Skeletal muscle satellite cell (primary cell): ENCODE measurements at regions not wholly inside any gene's neighbourhood (a gene's known extent, or its start where the extent isn't known, plus 50 kb on each side); places are given as distances from the start of the nearest gene placed in this dataset.
"Not testable (repeated sequence)": the region's sequence is repeated elsewhere in the genome, so short reads cannot be mapped to it uniquely, and the experiment has no call there.

Experiments
- H3K27me3 ChIP-seq: 2 replicates; pipeline ENCODE4 v1.7.0; 2013; ENCODE audit warnings: low read length; ENCODE audit not compliant: control insufficient read depth, insufficient read depth
- H3K36me3 ChIP-seq: 2 replicates; pipeline ENCODE4 v1.7.0; 2013; ENCODE audit warnings: mild to moderate bottlenecking, control low read depth, low read length; ENCODE audit not compliant: insufficient read depth
- H3K4me1 ChIP-seq: 2 replicates; pipeline ENCODE4 v1.7.0; 2013; ENCODE audit warnings: low read length; ENCODE audit not compliant: control insufficient read depth, insufficient read depth
- H3K4me2 ChIP-seq: 2 replicates; pipeline ENCODE4 v1.7.0; 2013; ENCODE audit warnings: mild to moderate bottlenecking, low read length
- H3K4me3 ChIP-seq: 2 replicates; pipeline ENCODE4 v1.7.0; 2013; ENCODE audit warnings: low read length
- H3K9ac ChIP-seq: 2 replicates; pipeline ENCODE4 v1.7.0; 2013; ENCODE audit warnings: mild to moderate bottlenecking, low read depth, low read length, moderate library complexity
- H3K9me3 ChIP-seq: replicated peaks from 2 replicates; pipeline ENCODE4 v1.7.0; 2013; ENCODE audit warnings: mild to moderate bottlenecking, control low read depth, low read length

DNA sequence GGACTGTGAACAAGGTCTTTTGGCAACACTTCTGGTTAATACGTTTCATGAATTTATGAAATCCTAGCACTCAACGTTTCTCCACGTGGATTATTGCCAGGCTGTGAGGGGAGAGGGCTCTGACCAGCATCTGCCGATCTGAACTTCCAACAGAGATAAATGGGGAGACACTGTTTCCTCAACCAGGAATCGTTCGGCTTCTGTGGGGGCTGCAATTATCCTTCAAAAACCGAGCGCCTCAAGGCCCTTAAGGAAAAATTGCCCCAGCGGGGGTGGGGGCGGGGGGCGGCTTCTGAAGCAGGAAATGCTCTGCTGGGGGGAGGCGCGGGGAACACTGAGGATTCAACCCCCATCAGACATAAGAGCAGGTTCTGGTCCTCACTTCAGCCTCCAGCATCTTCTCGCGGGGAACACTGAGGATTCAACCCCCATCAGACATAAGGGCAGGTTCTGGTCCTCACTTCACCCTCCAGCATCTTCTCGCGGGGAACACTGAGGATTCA lies 155.6 kb downstream of the BRD1 start:
- H3K4me2 ChIP-seq = no peak overlapping the region
- H3K9me3 ChIP-seq = peaks cover 6% of the 10 kb centered on the region
- H3K27me3 ChIP-seq = peaks cover 11% of the 10 kb centered on the region

GRCh38 chr22:49671331-49672013 lies 156.2 kb downstream of the BRD1 start:
- no peaks in the 10 kb centered on the region for H3K36me3 ChIP-seq
- no peak overlapping the region for H3K4me3 ChIP-seq
- H3K4me1 ChIP-seq = no peaks in the 10 kb centered on the region
- peaks cover 6% of the 10 kb centered on the region for H3K9me3 ChIP-seq
- no peak overlapping the region for H3K4me2 ChIP-seq
- H3K27me3 ChIP-seq = peaks cover 11% of the 10 kb centered on the region
- no peak overlapping the region for H3K9ac ChIP-seq

More for the DNA sequence above, 155.6 kb downstream of the BRD1 start:
- Histone ChIP-seq H3K4me1 (no peaks in the 10 kb centered on the region), H3K4me3 (no peak overlapping the region), H3K9ac (no peak overlapping the region), H3K36me3 (no peaks in the 10 kb centered on the region)

GRCh38 chr22:49670456-49671330 lies 157.0 kb downstream of the BRD1 start:
- H3K4me1 ChIP-seq = no peaks in the 10 kb centered on the region
- H3K36me3 ChIP-seq = no peaks in the 10 kb centered on the region
- no peak overlapping the region for H3K4me3 ChIP-seq
- H3K4me2 ChIP-seq = no peak overlapping the region
- H3K9ac ChIP-seq = no peak overlapping the region
- peaks cover 11% of the 10 kb centered on the region for H3K27me3 ChIP-seq
- peaks cover 6% of the 10 kb centered on the region for H3K9me3 ChIP-seq

- not testable (repeated sequence) for H3K9ac ChIP-seq, H3K4me1 ChIP-seq, H3K9me3 ChIP-seq, H3K4me2 ChIP-seq, H3K4me3 ChIP-seq, H3K36me3 ChIP-seq
- H3K27me3 ChIP-seq = peaks cover 11% of the 10 kb centered on the region
These were observed 157.7 kb downstream of the BRD1 start for GRCh38 chr22:49669969-49670455.

GRCh38 chr22:49669427-49669968 lies 158.2 kb downstream of the BRD1 start:
- H3K9ac ChIP-seq, H3K9me3 ChIP-seq, H3K4me1 ChIP-seq, H3K4me2 ChIP-seq, H3K36me3 ChIP-seq, H3K4me3 ChIP-seq: not testable (repeated sequence)
- H3K27me3 ChIP-seq = peaks cover 11% of the 10 kb centered on the region

GRCh38 chr22:49668402-49668801 lies 159.3 kb downstream of the BRD1 start:
- H3K36me3 ChIP-seq = no peaks in the 10 kb centered on the region
- no peak overlapping the region for H3K4me3 ChIP-seq
- H3K4me1 ChIP-seq = no peaks in the 10 kb centered on the region
- peaks cover 11% of the 10 kb centered on the region for H3K27me3 ChIP-seq
- peaks cover 6% of the 10 kb centered on the region for H3K9me3 ChIP-seq
- no peak overlapping the region for H3K9ac ChIP-seq
- H3K4me2 ChIP-seq = no peak overlapping the region

- H3K36me3 ChIP-seq = no peaks in the 10 kb centered on the region
- H3K4me1 ChIP-seq = no peaks in the 10 kb centered on the region
- no peak overlapping the region for H3K4me2 ChIP-seq
- no peak overlapping the region for H3K4me3 ChIP-seq
- peaks cover 6% of the 10 kb centered on the region for H3K9me3 ChIP-seq
- H3K27me3 ChIP-seq = peaks cover 11% of the 10 kb centered on the region
- H3K9ac ChIP-seq = no peak overlapping the region
These were observed 160.4 kb downstream of the BRD1 start for GRCh38 chr22:49667236-49667635.

- no peaks in the 10 kb centered on the region for H3K36me3 ChIP-seq
- H3K9me3 ChIP-seq = peaks cover 6% of the 10 kb centered on the region
- H3K27me3 ChIP-seq = peaks cover 4% of the 10 kb centered on the region
- no peaks in the 10 kb centered on the region for H3K4me1 ChIP-seq
- no peak overlapping the region for H3K9ac ChIP-seq
- no peak overlapping the region for H3K4me2 ChIP-seq
- H3K4me3 ChIP-seq = no peak overlapping the region
These were observed 161.4 kb downstream of the BRD1 start for GRCh38 chr22:49666146-49666809.

DNA sequence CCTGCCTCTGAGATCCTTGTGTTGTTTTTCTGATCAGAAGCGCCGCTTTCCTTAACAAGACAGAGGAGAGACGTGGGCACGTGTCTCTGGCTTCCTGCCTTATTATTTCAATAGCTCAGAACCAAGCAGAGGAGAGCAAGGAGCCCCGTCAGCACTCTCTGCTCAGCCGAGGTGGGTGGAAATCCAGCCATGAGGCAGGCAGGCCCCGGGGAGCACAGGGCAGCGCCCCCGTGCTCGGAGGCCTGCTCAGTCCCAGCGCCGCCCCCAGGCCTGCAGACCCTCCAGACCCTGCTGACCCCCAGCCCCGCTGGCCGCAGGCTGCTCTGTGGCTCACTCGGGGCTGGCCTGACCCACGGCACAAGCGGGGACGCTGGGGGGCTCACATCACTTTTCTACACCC lies 162.8 kb downstream of the BRD1 start:
- H3K9ac ChIP-seq = no peak overlapping the region
- no peaks in the 10 kb centered on the region for H3K27me3 ChIP-seq
- H3K4me3 ChIP-seq = no peak overlapping the region
- no peaks in the 10 kb centered on the region for H3K36me3 ChIP-seq
- no peaks in the 10 kb centered on the region for H3K4me1 ChIP-seq
- H3K4me2 ChIP-seq = no peak overlapping the region
- H3K9me3 ChIP-seq = peaks cover 6% of the 10 kb centered on the region

- Histone ChIP-seq H3K36me3 (no peaks in the 10 kb centered on the region), H3K4me1 (no peaks in the 10 kb centered on the region), H3K9me3 (peaks cover 6% of the 10 kb centered on the region), H3K9ac (no peak overlapping the region), H3K27me3 (no peaks in the 10 kb centered on the region), H3K4me3 (no peak overlapping the region), H3K4me2 (no peak overlapping the region)
These were observed 163.2 kb downstream of the BRD1 start for GRCh38 chr22:49664371-49664881.

GRCh38 chr22:49663823-49664222 lies 163.8 kb downstream of the BRD1 start:
- H3K4me2 ChIP-seq = no peak overlapping the region
- H3K27me3 ChIP-seq = no peaks in the 10 kb centered on the region
- peaks cover under 1% of the 10 kb centered on the region for H3K9me3 ChIP-seq
- H3K36me3 ChIP-seq = no peaks in the 10 kb centered on the region
- H3K4me3 ChIP-seq = no peak overlapping the region
- no peak overlapping the region for H3K9ac ChIP-seq
- no peaks in the 10 kb centered on the region for H3K4me1 ChIP-seq
